ENCODE measurements at regions not wholly inside any gene's neighbourhood (a gene's known extent, or its start where the extent isn't known, plus 50 kb on each side); places are given as distances from the start of the nearest gene placed in this dataset.

- Histone ChIP-seq H2AFZ (ENCODE audit: low read depth) (no peak overlapping the region), H3K27ac (no peak overlapping the region), H4K20me1 (ENCODE audit: insufficient read depth) (no peaks in the 10 kb centered on the region), H3K79me2 (ENCODE audit: insufficient read depth, low read depth) (no peaks in the 10 kb centered on the region), H3K9ac (no peak overlapping the region), H3K4me1 (ENCODE audit: low read depth, poor library complexity, severe bottlenecking) (no peaks in the 10 kb centered on the region), H3K27me3 (ENCODE audit: insufficient read depth, low read depth) (no peaks in the 10 kb centered on the region), H3K4me2 (no peak overlapping the region), H3K4me3 (IDR thresholded peaks at IDR 0.05; ENCODE audit: insufficient read depth, low read depth, low read length) (no peak overlapping the region), H3K36me3 (ENCODE audit: insufficient read depth) (no peaks in the 10 kb centered on the region)
- TF ChIP-seq, protein P1, sequence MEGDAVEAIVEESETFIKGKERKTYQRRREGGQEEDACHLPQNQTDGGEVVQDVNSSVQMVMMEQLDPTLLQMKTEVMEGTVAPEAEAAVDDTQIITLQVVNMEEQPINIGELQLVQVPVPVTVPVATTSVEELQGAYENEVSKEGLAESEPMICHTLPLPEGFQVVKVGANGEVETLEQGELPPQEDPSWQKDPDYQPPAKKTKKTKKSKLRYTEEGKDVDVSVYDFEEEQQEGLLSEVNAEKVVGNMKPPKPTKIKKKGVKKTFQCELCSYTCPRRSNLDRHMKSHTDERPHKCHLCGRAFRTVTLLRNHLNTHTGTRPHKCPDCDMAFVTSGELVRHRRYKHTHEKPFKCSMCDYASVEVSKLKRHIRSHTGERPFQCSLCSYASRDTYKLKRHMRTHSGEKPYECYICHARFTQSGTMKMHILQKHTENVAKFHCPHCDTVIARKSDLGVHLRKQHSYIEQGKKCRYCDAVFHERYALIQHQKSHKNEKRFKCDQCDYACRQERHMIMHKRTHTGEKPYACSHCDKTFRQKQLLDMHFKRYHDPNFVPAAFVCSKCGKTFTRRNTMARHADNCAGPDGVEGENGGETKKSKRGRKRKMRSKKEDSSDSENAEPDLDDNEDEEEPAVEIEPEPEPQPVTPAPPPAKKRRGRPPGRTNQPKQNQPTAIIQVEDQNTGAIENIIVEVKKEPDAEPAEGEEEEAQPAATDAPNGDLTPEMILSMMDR (conservative IDR thresholded peaks at IDR 0.05; ENCODE audit: low read depth, low read length) = no peak
Observed at GRCh38 chr10:111233439-111233838, 156.6 kb downstream of the ADRA2A start.

DNA sequence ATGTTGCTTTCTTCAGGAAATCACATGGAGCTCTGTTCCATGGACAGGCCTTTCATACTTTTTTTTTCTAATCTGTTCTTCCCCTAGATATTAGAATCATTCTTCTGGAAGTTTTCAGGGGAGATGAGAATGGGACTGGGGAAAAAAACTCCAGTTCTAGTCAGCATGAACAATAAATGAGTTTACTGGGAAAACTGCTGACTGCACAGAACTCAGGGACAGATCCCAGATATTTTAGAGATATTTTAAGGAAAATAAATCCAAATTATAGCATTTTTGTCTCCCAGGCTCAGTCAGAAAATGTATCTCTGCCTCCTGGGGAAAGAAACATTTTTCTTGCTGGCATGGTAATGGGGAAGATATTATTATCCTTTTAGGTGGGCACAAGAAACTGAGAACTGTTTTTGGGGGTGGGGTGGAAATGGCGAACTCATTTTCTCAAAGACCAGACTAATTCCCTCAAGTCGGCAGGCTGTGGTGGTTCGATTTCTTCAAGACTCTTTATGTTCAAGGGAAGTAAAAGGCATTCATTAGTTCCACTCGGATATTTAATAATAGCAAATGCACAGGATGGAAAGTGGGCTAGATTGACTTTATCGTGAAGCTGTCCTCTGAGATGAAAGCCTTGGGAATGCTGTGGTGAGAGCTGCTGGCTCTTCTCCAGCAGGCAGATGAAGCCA, 157.5 kb downstream of the ADRA2A start:
- H3K79me2 ChIP-seq (ENCODE audit: insufficient read depth, low read depth) = no peaks in the 10 kb centered on the region
- TF ChIP-seq, protein P1 (conservative IDR thresholded peaks at IDR 0.05; ENCODE audit: low read depth, low read length) = no peak

GRCh38 chr10:111234914-111235302, 158.1 kb downstream of the ADRA2A start:
- Histone ChIP-seq H3K27me3 (ENCODE audit: insufficient read depth, low read depth) (no peaks in the 10 kb centered on the region), H3K4me2 (no peak overlapping the region), H3K4me1 (ENCODE audit: low read depth, poor library complexity, severe bottlenecking) (no peaks in the 10 kb centered on the region), H3K36me3 (ENCODE audit: insufficient read depth) (no peaks in the 10 kb centered on the region), H2AFZ (ENCODE audit: low read depth) (no peak overlapping the region), H3K9ac (no peak overlapping the region), H3K79me2 (ENCODE audit: insufficient read depth, low read depth) (no peaks in the 10 kb centered on the region), H3K27ac (no peak overlapping the region), H3K4me3 (IDR thresholded peaks at IDR 0.05; ENCODE audit: insufficient read depth, low read depth, low read length) (no peak overlapping the region), H4K20me1 (ENCODE audit: insufficient read depth) (no peaks in the 10 kb centered on the region)
- TF ChIP-seq, protein P1 (conservative IDR thresholded peaks at IDR 0.05; ENCODE audit: low read depth, low read length) = no peak

More for the DNA sequence above, 157.5 kb downstream of the ADRA2A start:
- H2AFZ ChIP-seq (ENCODE audit: low read depth) = no peak overlapping the region
- no peak overlapping the region for H3K27ac ChIP-seq
- no peak overlapping the region for H3K9ac ChIP-seq
- H3K4me2 ChIP-seq = no peak overlapping the region
- no peaks in the 10 kb centered on the region for H3K36me3 ChIP-seq (ENCODE audit: insufficient read depth)
- no peak overlapping the region for H3K4me3 ChIP-seq (IDR thresholded peaks at IDR 0.05; ENCODE audit: insufficient read depth, low read depth, low read length)
- no peaks in the 10 kb centered on the region for H4K20me1 ChIP-seq (ENCODE audit: insufficient read depth)
- no peaks in the 10 kb centered on the region for H3K4me1 ChIP-seq (ENCODE audit: low read depth, poor library complexity, severe bottlenecking)
- no peaks in the 10 kb centered on the region for H3K27me3 ChIP-seq (ENCODE audit: insufficient read depth, low read depth)

DNA sequence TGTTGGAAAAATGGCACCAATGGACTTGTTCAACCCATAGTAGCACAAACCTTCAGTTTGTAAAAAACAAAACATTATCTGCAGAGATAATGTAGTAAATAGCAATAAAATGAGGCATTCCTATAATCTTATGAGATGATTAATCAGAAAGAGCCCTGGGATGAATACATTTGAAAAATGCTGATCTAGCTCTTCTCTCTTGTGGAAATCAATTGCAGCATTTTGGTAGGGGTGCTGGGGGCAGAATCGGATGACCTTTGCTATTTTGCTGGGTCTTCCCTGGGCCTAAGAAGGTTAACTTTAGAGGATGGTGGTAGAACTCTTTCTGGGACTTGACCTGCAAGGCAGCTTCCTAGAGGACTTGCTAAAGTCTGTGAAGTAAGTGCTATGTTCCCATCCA, 163.5 kb downstream of the ADRA2A start:
- no peaks in the 10 kb centered on the region for H3K36me3 ChIP-seq (ENCODE audit: insufficient read depth)
- H3K27me3 ChIP-seq (ENCODE audit: insufficient read depth, low read depth) = no peaks in the 10 kb centered on the region
- no peak overlapping the region for H2AFZ ChIP-seq (ENCODE audit: low read depth)
- H3K4me2 ChIP-seq = no peak overlapping the region
- H3K9ac ChIP-seq = no peak overlapping the region
- no peak overlapping the region for H3K4me3 ChIP-seq (IDR thresholded peaks at IDR 0.05; ENCODE audit: insufficient read depth, low read depth, low read length)
- H3K4me1 ChIP-seq (ENCODE audit: low read depth, poor library complexity, severe bottlenecking) = no peaks in the 10 kb centered on the region
- H3K27ac ChIP-seq = no peak overlapping the region
- no peaks in the 10 kb centered on the region for H3K79me2 ChIP-seq (ENCODE audit: insufficient read depth, low read depth)
- TF ChIP-seq, protein P1 (conservative IDR thresholded peaks at IDR 0.05; ENCODE audit: low read depth, low read length) = no peak
- H4K20me1 ChIP-seq (ENCODE audit: insufficient read depth) = no peaks in the 10 kb centered on the region

Data from KMS-11 (cell line).